B cell (primary cell): ENCODE measurements at regions not wholly inside any gene's neighbourhood (a gene's known extent, or its start where the extent isn't known, plus 50 kb on each side); places are given as distances from the start of the nearest gene placed in this dataset.

Source experiments
- ATAC-seq: fragments of 200-7000 bp; cut with Tn5 transposase; one replicate; pipeline ENCODE4 v1.10.0; 2021; ENCODE audit warnings: low read depth, mild to moderate bottlenecking, moderate number of reproducible peaks, moderate library complexity
- CTCF ChIA-PET: fragments of 350-600 bp; sonication (Branson Sonifier 250); formaldehyde crosslinking; loops from one replicate; lab custom pipeline; 2021; ENCODE audit warnings: antibody characterized with exemption, inconsistent platforms; lab: Charles Lee
- POLR2A ChIA-PET: fragments of 350-600 bp; sonication (Branson Sonifier 250); formaldehyde crosslinking; loops from one replicate; lab custom pipeline; 2021; ENCODE audit warnings: antibody characterized with exemption; lab: Charles Lee
- DNase-seq: peaks from one replicate; pipeline ENCODE4 v3.0.0; 2013
- H2AFZ ChIP-seq: 2 replicates; pipeline ENCODE4 v1.6.1; 2012; ENCODE audit warnings: mild to moderate bottlenecking, low read depth, low read length; ENCODE audit not compliant: insufficient read depth, poor library complexity, severe bottlenecking
- H3K27ac ChIP-seq, 2 donors: 1 replicate in 1 of 2; 2 replicates in 1 of 2; pipeline ENCODE4 v1.5.1; 2012 to 2013; ENCODE audit warnings: low read length in 2 of 2, mild to moderate bottlenecking in 2 of 2, moderate library complexity in 1 of 2
- H3K27me3 ChIP-seq, 4 experiments: fragments of 200-600 bp in 1 of 4; sonication (generic) in 1 of 4; replicated peaks in 1 of 4; 1 replicate in 2 of 4; 2 replicates in 2 of 4; pipeline versions ENCODE4 v1.6.1 to v1.7.0; 2013 to 2016; ENCODE audit warnings: low read length in 3 of 4, mild to moderate bottlenecking in 2 of 4, mixed read lengths in 1 of 4, moderate library complexity in 1 of 4; ENCODE audit not compliant: insufficient read depth in 4 of 4, control insufficient read depth in 3 of 4; ENCODE audit errors: control extremely low read depth in 1 of 4
- H3K36me3 ChIP-seq, 2 experiments: replicated peaks in 1 of 2; 1 replicate in 1 of 2; 2 replicates in 1 of 2; pipeline versions ENCODE4 v1.6.1 to v1.7.1; 2013; ENCODE audit warnings: low read length in 1 of 2; ENCODE audit not compliant: insufficient read depth in 2 of 2, control insufficient read depth in 1 of 2; ENCODE audit errors: control extremely low read depth in 1 of 2, extremely low read depth in 1 of 2
- H3K4me1 ChIP-seq, 2 donors: fragments of 200-600 bp in 1 of 2; sonication (generic) in 1 of 2; 1 replicate in 1 of 2; 2 replicates in 1 of 2; pipeline versions ENCODE4 v1.5.1 to v1.6.1; 2013 to 2017; ENCODE audit warnings: low read length in 2 of 2; ENCODE audit not compliant: control insufficient read depth in 2 of 2, insufficient read depth in 2 of 2
- H3K4me2 ChIP-seq: replicated peaks from 2 replicates; pipeline ENCODE3; 2012; ENCODE audit warnings: mild to moderate bottlenecking, low read depth, low read length; ENCODE audit not compliant: poor library complexity, severe bottlenecking
- H3K4me3 ChIP-seq, 5 experiments: fragments of 200-600 bp in 1 of 5; sonication (generic) in 1 of 5; 1 replicate in 3 of 5; 2 replicates in 2 of 5; pipeline versions ENCODE4 v1.5.1 to v1.7.0; 2011 to 2016; ENCODE audit warnings: low read length in 4 of 5, mild to moderate bottlenecking in 4 of 5, low read depth in 2 of 5, control low read depth in 1 of 5, moderate library complexity in 1 of 5; ENCODE audit not compliant: insufficient read depth in 1 of 5; ENCODE audit errors: control extremely low read depth in 1 of 5, extremely low read depth in 1 of 5
- H3K79me2 ChIP-seq: fragments of 200-600 bp; sonication (generic); one replicate; pipeline ENCODE4 v1.6.0; 2016; ENCODE audit warnings: low read length; ENCODE audit not compliant: control insufficient read depth, insufficient read depth
- H3K9ac ChIP-seq: fragments of 200-600 bp; sonication (generic); 2 replicates; pipeline ENCODE4 v1.6.1; 2017; ENCODE audit warnings: mild to moderate bottlenecking, low read length, moderate library complexity
- H3K9me3 ChIP-seq, 3 donors: one replicate each; pipeline versions ENCODE4 v1.6.1 to v1.7.1; 2013; ENCODE audit warnings: low read length in 2 of 3; ENCODE audit not compliant: control insufficient read depth in 2 of 3, insufficient read depth in 1 of 3; ENCODE audit errors: control extremely low read depth in 1 of 3
- H4K20me1 ChIP-seq: 2 replicates; pipeline ENCODE4 v1.6.0; 2012; ENCODE audit warnings: mild to moderate bottlenecking, low read length; ENCODE audit not compliant: insufficient read depth, control insufficient read depth, poor library complexity, severe bottlenecking
- H3K27ac Mint-ChIP-seq: one replicate; pipeline ENCODE4 v1.8.0; 2021; ENCODE audit warnings: mixed read lengths
- H3K27me3 Mint-ChIP-seq: one replicate; pipeline ENCODE4 v1.8.0; 2021; ENCODE audit warnings: mixed read lengths
- H3K4me1 Mint-ChIP-seq: one replicate; pipeline ENCODE4 v1.8.0; 2021; ENCODE audit warnings: mixed read lengths
- H3K4me3 Mint-ChIP-seq: one replicate; pipeline ENCODE4 v1.8.0; 2021; ENCODE audit warnings: mixed read lengths
- H3K9me3 Mint-ChIP-seq: one replicate; pipeline ENCODE4 v1.8.0; 2022; ENCODE audit warnings: mixed read lengths; ENCODE audit not compliant: insufficient read depth
- EZH2 ChIP-seq: IDR thresholded peaks from 2 replicates; pipeline ENCODE4 v1.6.1; 2012; ENCODE audit warnings: borderline replicate concordance, low read depth, mild to moderate bottlenecking, moderate library complexity, low read length; ENCODE audit not compliant: insufficient read depth, poor library complexity, severe bottlenecking
- WGBS: methylation state at CpG from one replicate; pipeline ENCODE4 v1.1.5; 2013; ENCODE audit warnings: missing lambda C conversion rate; ENCODE audit not compliant: insufficient coverage; 5-methylcytosine and 5-hydroxymethylcytosine counted together
- intact Hi-C: fragments of 100-400 bp; cut with micrococcal nuclease; formaldehyde crosslinking; loops from one replicate; pipeline ENCODE4 v1.10.0; 2022
- TF ChIP-seq, protein P1 (sequence below): fragments of 200-600 bp; IDR thresholded peaks from one replicate; pipeline ENCODE4 v1.8.0; 2022; ENCODE audit warnings: antibody characterized with exemption, mild to moderate bottlenecking

DNA sequence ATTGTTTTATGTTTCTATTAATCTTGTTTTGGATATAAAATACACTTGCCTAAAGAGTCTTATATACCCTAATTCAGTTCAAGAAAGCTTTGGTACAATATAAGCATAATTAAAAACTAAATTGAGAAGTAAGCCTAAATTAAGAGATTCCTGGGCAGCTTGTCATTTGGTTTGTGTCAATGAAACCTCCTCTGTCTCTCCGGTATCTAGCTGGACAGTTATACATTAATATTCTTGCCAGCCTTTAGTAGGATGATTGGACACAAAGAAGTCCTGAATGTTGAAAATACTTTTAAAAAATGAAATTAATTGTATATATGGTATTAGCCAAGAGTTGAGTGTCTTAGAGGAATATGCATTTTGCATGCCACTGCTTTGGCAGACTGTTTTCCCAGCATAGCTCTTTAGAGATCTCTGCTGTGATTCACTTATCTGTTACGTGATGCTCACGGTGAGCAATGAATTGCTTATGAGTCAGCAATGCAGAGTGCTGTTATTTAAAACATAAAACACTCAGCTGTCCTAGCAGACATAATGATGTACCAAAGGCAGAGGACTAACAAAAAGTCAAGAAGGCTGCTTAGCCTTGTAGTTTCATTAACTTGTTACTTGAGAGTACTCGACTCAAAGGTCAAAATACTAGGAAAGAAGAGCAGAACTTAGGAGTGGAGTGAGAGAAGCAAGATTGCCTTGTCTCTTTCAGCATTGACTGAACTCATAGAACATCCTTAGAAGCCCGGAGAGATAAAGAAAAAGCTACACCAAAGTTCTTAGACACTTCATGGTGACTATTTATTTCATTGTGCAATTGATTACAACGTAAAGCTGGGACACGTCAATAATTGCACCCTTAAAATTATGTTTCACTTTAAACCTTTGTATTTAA is 1296.1 kb upstream of the PCDH7 start:
- H3K4me1 Mint-ChIP-seq, result no peaks in the 10 kb centered on the region
- CTCF ChIA-PET, result no interaction called here
- no peaks in the 10 kb centered on the region for H3K36me3 ChIP-seq
- H3K4me3 Mint-ChIP-seq, result no peak overlapping the region
- no peaks in the 10 kb centered on the region for H3K9me3 Mint-ChIP-seq
- TF ChIP-seq, protein P1, sequence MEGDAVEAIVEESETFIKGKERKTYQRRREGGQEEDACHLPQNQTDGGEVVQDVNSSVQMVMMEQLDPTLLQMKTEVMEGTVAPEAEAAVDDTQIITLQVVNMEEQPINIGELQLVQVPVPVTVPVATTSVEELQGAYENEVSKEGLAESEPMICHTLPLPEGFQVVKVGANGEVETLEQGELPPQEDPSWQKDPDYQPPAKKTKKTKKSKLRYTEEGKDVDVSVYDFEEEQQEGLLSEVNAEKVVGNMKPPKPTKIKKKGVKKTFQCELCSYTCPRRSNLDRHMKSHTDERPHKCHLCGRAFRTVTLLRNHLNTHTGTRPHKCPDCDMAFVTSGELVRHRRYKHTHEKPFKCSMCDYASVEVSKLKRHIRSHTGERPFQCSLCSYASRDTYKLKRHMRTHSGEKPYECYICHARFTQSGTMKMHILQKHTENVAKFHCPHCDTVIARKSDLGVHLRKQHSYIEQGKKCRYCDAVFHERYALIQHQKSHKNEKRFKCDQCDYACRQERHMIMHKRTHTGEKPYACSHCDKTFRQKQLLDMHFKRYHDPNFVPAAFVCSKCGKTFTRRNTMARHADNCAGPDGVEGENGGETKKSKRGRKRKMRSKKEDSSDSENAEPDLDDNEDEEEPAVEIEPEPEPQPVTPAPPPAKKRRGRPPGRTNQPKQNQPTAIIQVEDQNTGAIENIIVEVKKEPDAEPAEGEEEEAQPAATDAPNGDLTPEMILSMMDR, result no peak
- TF ChIP-seq EZH2, result no peak
- no peaks in the 10 kb centered on the region for H3K4me1 ChIP-seq
- no peak overlapping the region for H3K9ac ChIP-seq
- ATAC-seq (no peak), DNase-seq (no peak)
- H3K79me2 ChIP-seq, result no peaks in the 10 kb centered on the region
- no peak overlapping the region for H3K4me2 ChIP-seq
- no peaks in the 10 kb centered on the region for H3K27me3 Mint-ChIP-seq
- POLR2A ChIA-PET, result no interaction called here
- no peak overlapping the region for H3K4me3 ChIP-seq
- H2AFZ ChIP-seq, result no peak overlapping the region
- no peak overlapping the region for H3K27ac ChIP-seq
- no peaks in the 10 kb centered on the region for H4K20me1 ChIP-seq
- H3K27ac Mint-ChIP-seq, result no peak overlapping the region
- no peaks in the 10 kb centered on the region for H3K9me3 ChIP-seq
- intact Hi-C loops, result no loop called here
- 100% methylated on average over 1 of the region's 7 CpGs for WGBS
- no peaks in the 10 kb centered on the region for H3K27me3 ChIP-seq

DNA sequence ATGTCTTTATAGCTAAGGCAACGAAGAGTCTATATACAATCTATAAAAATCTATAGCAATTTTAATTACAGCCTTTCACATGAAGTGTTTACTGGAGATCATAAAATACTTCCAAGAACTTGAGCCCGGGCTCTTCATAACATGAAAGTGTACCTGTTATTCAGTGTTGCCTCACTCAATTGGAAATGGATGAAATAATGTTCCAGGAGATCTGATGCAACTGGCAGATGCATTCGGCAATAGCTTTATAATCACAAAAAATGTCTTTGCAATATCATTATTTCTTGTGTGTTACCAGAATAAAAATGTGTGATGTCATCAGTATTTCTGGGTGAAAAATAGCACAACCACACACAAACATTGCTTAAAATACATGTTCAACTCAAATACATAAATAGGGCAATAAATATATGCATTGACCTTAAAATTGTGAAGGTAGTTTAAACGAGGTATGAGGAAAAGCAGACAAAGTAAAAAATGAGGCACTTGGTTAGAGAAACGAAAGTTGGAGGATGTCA is 1266.8 kb upstream of the PCDH7 start:
- ATAC-seq (no peak), DNase-seq (no peak)
- POLR2A ChIA-PET, result no interaction called here
- Histone ChIP-seq H3K4me1 (no peaks in the 10 kb centered on the region), H3K27me3 (no peaks in the 10 kb centered on the region), H3K36me3 (no peaks in the 10 kb centered on the region), H3K9ac (no peak overlapping the region), H2AFZ (no peak overlapping the region), H3K79me2 (no peaks in the 10 kb centered on the region), H4K20me1 (no peaks in the 10 kb centered on the region), H3K9me3 (peaks cover 0 to 4% (median 0%) of the 10 kb centered on the region in 3 donors), H3K4me3 (no peak overlapping the region), H3K27ac (no peak overlapping the region), H3K4me2 (no peak overlapping the region)
- H3K4me3 Mint-ChIP-seq, result no peak overlapping the region
- 65% methylated on average over 2 of the region's 5 CpGs for WGBS
- no peaks in the 10 kb centered on the region for H3K4me1 Mint-ChIP-seq
- CTCF ChIA-PET, result no interaction called here
- H3K9me3 Mint-ChIP-seq, result peaks cover 3% of the 10 kb centered on the region
- TF ChIP-seq, protein P1, result no peak
- no peak for TF ChIP-seq EZH2
- no peak overlapping the region for H3K27ac Mint-ChIP-seq
- intact Hi-C loops, result no loop called here
- no peaks in the 10 kb centered on the region for H3K27me3 Mint-ChIP-seq
